ENCODE measurements at regions not wholly inside any gene's neighbourhood (a gene's known extent, or its start where the extent isn't known, plus 50 kb on each side); places are given as distances from the start of the nearest gene placed in this dataset.
"Not testable (repeated sequence)": the region's sequence is repeated elsewhere in the genome, so short reads cannot be mapped to it uniquely, and the experiment has no call there.

DNA sequence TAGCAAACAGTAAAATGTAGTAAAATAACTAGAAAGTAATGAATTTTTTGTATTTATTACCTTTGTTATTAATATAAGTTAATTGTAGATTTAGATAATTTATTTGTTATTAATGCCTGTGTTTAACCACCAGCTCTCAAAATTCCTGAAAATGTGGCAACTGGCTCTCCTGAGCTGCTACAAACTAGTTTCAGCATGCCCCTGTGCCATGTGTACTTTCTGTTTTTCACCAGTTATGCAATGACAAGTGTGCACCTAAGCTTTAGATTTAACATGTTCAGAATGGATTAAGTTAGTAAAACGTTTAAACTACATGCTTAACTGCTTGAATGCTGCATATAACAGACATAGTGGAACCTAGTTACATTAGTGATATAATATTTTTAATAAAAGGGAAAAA is 88.1 kb downstream of the POSTN start:
- DNase-seq (ENCODE audit: low read depth): no peak

DNA sequence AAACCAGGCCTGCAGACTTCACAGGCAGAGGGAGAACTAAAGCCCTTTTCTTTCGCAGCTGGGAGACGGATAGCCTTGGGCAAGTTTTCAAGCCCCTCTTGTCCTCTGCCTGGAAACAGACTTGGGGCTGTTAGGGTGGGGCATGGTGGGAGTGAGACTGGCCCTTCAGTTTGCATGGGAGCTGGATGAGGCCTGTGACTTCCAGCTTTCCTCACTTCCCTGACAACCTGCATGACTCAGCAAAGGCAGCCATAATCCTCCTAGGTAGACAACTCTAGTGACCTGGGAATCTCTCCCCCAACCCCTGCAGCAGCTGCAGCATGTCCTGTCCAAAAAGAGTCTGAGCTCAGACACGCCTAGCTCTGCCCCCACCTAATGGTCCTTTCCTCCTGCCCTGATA is 93.0 kb downstream of the POSTN start:
- DNase-seq (ENCODE audit: low read depth): no peak

DNA sequence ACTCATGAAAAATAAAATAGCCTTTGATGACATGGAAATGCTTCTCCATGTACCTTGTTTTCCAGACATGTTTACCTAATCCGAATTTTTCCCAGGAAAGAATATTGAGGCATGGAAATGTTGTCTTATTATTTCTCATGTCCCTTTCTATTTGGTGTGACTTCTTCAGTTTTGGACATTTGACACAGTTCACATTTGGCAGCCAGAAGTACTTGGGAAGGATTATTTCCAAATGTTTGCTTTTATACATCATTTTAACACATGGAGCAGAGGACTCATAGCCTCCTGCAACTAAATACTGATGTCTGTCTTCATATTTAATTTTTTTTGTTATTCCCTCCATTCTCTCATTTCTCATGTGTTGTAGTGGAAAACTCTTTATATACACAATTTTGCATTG is 94.3 kb downstream of the POSTN start:
- no peak for DNase-seq (ENCODE audit: low read depth)

DNA sequence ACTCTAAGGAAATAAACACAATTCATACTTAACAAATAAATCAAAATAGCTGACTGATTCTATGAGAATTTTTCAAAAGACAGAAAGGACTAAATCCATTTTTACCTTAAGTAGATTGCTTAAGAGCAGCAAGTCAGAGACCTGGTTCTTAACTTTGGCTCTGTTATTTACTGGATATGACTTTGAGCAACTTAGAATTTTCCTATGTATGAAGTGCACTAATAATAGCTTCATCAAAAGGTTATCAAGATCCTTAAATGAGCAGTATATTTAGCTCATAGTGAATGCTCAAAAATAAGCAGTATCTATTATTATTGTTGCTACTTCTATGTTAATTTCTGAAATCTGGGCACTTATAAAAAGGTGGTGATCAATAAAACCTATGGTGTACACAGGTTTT is 95.3 kb downstream of the POSTN start:
- no peak for DNase-seq (ENCODE audit: low read depth)

DNA sequence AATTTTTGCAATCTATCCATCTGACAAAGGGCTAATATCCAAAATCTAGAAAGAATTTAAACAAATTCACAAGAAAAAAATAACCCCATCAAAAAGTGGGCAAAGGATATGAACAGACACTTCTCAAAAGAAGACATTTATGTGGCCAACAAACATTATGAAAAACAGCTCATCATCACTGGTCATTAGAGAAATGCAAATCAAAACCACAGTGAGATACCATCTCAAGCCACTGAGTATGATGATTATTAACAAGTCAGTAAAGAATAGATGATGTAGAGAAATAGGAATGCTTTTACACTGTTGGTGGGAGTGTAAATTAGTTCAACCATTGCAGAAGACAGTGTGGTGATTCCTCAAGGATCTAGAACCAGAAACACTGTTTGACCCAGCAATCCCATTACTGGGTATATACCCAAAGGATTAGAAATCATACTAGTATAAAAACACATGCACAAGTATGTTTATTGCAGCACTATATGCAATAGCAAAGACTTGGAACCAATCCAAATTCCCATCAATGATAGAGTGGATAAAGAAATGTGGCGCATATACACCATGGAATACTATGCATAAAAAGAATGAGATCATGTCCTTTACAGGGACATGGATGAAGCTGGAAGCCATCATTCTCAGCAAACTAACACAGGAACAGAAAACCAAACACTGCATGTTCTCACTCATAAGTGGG is 96.1 kb downstream of the POSTN start:
- DNase-seq (ENCODE audit: low read depth): not testable (repeated sequence)

DNA sequence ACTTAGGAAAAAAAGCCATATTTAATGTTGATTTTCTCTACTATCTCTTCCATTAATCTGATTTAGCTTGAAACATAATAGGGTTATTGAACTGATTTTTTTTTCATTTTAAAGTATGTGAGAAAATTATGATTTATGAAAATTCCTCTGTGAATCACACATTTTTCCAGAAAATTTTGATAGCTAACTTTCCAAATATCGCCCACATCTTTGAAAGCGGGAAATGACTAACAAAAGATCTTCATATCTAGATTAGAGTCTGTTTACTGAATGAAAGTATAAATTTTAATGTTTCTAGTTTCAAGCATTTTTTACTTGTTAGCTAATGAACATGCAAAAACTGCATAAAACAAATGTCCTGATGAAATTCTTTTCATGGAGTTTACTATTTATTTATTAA is 97.4 kb downstream of the POSTN start:
- no peak for DNase-seq (ENCODE audit: low read depth)

DNA sequence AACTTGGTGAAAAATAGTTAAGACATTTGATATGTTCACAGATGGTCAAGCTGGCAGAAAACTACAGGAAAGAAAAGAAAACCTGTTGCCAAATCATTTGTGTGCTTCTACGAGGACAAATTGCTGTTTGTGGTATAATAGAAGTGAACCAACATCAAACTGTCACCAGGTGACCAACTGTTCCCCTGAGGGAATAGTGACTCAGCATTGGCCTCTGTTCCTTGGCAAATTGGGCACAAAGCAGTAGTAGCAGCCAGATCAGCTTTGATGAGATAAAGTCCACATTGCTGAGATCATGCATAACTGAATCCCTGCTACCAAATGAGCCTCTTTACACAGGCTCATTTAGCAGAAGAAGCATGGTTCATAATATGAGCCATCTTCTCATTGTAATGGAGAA is 103.5 kb downstream of the POSTN start:
- no peak for DNase-seq (ENCODE audit: low read depth)

DNA sequence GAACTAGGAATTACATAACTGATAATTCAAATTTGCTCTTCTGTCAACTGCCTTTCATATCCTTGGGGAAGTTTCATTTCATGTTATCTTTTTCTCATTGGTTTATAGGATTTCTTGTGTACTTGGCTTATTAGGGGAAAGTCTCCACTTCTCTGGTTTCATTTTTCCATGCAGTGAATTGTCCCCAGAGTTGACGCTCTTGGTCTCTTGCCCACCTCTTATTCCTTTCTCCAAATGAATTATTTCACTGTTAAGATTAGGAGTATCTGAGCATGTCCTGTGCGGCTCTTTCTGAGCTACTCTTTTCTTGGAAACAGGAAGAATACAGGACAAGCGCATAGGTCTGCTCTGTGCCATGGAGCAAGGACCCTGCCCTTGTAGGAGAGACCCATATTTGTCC is 104.8 kb downstream of the POSTN start:
- no peak for DNase-seq (ENCODE audit: low read depth)

DNA sequence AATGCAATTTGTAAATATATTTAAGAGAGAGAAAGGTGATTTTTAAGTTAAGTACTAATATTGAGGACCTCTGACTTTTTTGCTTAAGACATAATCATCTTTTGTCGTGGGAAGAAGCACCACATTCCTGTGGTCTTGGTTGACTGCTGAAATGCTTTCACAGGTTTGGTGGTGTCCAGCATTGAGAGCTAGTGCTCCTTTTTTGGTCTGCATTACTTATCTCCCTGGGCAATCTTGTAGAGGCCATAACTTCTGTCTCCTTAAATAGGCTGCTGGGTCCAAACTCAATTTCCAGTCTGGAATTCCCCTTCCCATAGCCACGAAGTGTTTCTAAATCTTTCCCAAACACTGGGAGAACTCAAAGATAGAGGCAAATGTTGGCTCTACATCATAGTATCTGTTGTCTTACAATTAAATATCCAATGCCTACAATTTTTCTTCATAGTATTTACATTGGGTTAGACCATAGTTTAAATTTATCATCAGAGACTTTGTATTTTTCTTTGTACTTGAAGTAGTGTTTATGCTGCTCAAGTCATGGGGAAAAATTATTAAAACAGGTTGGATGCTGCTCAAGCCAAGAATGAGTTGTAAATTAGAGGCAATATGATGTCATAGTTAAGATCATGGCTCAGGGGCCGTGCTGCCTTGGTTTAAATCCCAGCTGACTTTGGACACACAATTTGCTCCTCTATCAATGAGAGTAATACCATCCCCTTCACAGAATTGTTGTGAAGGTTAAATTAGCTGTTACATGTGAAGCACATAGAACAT is 105.6 kb downstream of the POSTN start:
- DNase-seq (ENCODE audit: low read depth): peak; percentile 82

DNA sequence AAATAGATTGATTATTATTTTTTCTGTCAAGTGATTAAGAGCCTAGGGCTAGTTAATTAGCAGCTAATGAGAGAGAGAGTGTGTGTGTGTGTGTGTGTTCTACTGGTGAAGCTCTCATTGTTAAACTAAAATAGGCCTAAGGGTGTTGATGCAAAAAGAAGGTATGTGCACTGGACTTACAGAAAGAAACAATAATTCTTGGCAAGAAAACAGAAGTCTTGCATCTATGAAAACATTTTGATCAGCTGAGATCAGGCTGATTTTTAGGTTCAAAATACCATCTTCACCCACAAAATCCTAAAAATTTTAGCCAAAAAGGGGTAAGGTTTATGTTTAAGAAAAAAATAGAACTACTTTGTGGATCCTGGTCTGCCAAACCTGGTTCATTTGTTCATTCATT is 106.5 kb downstream of the POSTN start:
- no peak for DNase-seq (ENCODE audit: low read depth)

DNA sequence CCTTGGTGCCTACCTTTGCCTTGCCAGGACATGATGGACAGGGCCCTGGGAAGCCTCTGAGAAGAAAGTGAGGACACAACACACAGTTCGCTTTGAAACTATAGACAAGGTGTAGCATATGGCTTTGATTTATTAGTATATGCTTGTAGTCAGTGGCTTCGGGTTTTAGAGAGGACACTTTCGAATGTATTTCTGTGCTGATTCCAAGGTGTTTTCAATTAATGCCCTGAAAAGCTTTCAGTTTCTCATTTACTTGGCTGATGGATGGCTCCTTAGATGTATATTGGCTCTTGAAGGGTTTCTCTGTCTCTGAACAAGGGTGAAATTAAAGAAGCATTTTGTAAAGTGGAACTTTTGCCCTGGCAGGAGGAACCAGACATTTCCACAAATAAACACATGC is 106.9 kb downstream of the POSTN start:
- DNase-seq (ENCODE audit: low read depth): no peak

DNA sequence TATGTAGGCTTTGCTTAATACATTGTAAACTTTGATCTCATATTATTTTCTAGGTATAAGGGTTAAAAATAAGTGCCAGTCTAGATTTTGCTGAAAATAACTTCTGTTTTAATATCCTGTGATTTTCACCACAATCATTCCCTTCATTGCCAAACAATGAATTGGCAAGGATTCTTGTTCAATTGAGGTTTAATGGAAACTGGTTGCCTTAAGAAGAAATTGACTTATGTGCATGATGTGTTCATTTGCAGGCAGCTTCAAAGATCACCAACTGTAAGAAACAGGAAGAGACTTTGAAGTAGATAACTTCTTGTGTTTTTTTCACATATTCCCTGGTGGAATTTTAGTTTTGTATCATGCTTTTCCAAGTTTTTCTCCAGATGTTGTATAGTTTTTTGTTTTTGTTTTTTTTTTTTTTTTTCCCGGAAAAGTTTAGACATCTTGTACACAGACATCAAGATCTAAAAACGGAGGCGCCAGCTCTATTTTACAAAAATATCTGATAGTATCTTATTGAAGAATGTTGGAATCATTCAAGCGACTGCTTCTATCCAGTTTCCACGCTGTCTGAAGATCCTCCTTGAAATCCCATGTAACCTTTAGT is 108.3 kb downstream of the POSTN start:
- no peak for DNase-seq (ENCODE audit: low read depth)

DNA sequence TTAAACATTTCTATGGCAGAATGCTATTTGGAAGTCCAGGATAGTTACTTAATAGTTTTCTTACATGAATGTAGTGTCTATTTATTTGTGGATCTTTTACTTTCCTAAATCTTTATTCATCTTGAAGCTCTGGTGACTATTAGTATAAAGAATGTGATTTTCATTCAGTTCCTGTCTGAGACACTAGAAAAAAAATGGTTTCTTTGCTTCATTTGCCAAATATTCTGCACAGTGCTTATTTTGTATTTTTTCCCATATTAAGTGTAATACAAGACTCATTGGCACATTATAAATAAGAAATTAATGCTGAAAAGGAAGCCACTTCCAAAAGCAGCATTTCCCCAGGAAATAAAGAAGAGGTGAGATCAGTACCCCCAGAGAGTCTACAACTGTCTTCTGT is 109.8 kb downstream of the POSTN start:
- peak; percentile 19 for DNase-seq (ENCODE audit: low read depth)

DNA sequence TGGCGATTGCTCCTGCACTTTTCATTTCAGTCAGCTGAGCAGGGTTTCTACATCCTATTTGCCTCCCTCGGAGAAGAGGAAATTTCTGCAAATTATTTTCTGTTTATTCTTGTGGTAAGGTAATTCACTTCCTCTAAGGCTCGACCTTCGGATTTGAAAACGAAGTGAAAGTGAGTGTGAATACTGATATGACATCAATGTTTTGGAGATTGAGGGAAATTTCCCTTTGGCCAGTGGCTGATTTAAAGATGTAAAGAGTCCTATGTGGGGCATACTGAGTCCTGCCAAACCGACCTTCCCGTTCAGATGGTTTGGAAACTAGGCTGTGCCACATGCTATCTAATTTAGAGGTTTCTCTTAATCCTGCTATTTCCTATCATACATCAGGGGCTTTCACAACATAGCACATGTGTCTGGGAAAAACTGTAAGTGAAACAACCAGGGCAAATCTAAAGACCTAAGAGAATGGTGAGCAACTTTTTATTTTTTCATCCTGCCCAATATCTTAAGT is 112.3 kb downstream of the POSTN start:
- peak; percentile 98 for DNase-seq (ENCODE audit: low read depth)

DNA sequence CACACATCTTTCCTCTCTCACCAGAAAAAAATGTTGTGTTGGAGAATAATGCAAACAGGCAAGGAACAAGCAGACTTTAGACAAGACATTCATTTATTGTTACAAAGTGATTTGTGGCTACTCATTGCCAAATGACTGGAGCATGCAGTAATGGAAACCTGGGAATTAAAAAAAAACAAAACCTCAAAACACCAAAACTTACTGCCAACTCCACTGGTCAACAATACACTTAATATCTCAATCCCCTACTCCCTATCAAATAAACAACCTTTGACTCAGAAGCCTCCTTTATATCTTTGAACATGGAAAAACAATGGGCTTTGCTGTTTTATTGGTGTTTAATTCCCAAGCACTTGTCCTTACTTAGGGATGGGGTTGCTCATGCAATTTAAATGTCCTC is 112.8 kb downstream of the POSTN start:
- peak; percentile 91 for DNase-seq (ENCODE audit: low read depth)

DNA sequence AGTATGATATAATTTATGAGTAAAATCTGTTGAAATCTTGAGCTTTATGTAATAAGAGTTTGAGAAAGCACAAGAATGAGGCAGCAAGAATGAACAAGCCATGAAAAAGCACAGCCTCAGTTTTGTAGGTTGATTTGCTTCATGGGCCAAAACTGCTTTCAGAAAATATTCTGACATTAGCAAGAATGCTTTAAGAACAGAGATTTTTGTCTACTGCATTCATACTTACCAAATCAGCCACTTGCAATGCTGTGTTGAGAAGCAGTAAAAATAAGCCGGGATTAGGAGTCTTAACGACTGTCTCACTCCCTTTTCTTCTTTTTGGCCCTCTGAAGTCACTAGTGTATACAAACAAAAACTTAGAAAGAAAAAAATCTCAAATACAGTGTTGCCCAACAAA is 114.5 kb downstream of the POSTN start:
- DNase-seq (ENCODE audit: low read depth): peak; percentile 88

DNA sequence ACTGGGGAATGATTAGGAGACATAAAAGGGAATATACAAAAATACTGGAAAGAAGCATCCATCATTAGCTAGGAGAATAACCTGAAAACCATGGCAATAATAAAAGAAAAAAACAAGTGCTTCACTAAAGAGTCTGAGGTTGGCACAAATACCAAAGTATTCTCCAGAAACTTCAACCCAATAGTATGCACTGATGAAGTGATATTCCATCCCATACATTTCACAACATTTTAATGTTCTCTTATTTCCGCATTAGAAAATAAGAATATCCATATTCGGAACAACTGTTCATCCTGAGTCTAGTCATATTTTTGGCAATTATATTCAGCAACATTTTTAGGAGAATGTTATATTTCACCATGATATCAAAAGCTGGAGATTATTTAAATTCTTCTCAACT is 116.2 kb downstream of the POSTN start:
- DNase-seq (ENCODE audit: low read depth): no peak

DNA sequence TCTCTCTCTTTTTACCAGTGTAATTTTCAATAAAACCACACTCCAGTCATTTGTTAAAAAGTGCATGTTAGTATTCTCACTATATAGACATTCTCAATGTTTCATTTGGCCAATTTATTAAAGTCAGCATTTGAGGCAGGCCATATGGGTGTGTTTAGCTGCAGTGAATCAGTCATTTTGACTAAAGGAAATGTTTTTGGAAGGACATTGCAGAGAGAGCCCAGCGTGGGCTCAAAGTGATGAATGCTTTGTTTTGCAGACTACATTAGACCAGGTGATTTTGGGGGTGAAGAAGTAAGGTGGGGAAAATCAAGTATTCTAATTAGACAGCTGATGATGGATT is 116.7 kb downstream of the POSTN start:
- DNase-seq (ENCODE audit: low read depth): no peak

DNA sequence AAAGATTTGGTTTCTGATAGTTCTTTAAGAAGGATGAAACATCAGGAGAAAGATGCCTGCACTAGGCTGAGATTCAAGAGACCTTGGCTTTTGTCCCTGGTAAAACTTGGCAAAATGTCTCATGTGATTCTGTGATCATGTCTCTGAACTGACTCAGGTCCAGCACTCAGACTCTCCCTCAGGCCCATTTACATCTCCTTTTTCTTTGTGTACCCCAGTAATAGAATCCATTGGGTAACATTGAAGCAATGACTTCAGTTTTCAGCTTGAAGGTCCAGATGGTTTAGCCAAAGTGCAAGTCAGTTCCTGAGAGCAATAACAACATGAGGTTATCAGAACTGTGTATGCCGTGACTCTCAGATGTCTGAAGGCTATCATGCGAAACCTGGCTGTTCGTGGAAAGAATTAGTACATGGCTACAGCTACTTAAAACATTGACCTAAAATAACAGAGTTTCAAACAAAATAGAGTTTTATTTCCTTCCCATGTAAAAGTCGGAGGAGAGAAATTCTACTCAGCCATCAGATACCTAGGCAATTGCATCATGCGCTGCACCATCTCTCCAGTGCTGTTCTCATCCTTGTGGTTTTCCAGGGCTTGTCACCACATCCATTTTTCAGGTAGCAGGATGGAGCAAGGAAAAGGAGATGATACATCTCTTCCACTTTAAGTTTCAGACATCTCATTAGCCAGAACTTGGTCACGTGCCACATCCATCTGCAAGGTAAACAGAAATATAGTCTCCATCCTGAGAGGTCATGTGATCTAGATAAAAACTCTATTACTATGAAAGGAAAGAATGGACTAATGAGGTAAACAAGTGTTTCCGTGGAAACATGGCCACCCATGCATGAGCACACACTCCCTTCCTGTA is 117.3 kb downstream of the POSTN start:
- DNase-seq (ENCODE audit: low read depth): peak; percentile 88

DNA sequence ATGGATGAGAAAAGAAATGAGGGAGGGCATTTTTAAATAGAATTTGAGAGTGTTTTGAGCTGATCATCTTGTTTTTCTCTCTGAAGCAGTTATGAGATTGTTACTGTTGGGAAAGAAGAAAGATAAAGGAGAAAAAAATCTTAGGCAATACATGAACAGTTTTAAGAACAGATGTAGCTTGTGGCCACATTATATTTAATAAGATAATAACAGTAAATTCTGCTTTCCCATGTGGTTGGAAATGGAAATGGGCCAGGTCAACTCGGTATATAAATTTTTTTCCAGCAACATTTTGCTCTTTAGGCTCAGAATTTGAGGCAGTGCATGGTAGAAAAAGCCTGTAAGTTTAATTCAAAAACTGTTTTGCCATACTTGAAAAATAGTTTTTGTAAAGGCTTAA is 118.7 kb downstream of the POSTN start:
- peak; percentile 88 for DNase-seq (ENCODE audit: low read depth)

DNA sequence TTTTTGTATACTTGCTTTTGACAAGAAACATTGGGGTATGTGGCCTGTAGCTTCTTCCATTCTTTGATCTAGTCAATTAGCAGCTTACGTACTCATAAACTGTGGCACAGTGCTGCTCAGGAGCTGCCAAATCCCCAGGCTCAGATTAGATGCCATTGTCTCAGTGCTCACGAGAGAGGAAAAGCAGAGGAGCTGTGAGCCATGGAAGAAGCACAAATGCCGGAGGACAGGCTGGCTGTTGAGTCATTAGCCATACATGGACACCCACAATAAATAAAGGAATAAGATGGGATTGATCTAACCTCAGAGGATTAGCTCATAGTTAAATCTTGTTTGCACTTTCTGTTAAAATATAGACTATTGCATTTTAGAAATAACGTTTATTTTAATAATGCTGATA is 121.7 kb downstream of the POSTN start:
- DNase-seq (ENCODE audit: low read depth): peak; percentile 44

DNA sequence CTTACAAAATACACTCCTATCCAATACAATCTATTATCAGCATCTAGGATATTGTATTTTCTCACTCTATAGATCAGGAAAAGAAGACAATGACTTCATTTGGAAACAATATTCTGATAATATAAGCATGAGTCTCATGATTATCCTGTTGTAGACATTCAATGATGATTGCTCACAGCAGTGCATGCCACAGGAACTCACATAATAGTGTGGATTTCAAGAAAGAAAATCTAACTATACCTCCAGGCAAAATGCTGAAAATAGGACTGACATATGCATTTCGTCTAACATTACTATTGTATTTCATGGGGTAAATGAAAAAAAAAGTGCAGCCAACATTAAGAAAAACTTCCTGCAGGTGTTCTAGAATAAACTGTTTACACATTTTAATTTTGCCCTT is 122.6 kb downstream of the POSTN start:
- DNase-seq (ENCODE audit: low read depth): no peak
